ENCODE measurements at regions not wholly inside any gene's neighbourhood (a gene's known extent, or its start where the extent isn't known, plus 50 kb on each side); places are given as distances from the start of the nearest gene placed in this dataset.
"Not testable (repeated sequence)": the region's sequence is repeated elsewhere in the genome, so short reads cannot be mapped to it uniquely, and the experiment has no call there.

- H3K36me3 Mint-ChIP-seq (ENCODE audit: low read depth) = no peaks in the 10 kb centered on the region
- peaks cover 13% of the 10 kb centered on the region for H3K27me3 Mint-ChIP-seq (ENCODE audit: low read depth, poor library complexity)
- no peak overlapping the region for H3K27ac Mint-ChIP-seq
- H3K4me3 Mint-ChIP-seq = no peak overlapping the region
- no peak for DNase-seq
- no peak for TF ChIP-seq CTCF (IDR thresholded peaks at IDR 0.05)
- peaks cover 28% of the 10 kb centered on the region for H3K4me1 Mint-ChIP-seq
- no peaks in the 10 kb centered on the region for H3K9me3 Mint-ChIP-seq
These were observed 85.9 kb upstream of the PLET1 start for GRCh38 chr11:112346586-112346985.

GRCh38 chr11:112348480-112349029 is 87.9 kb upstream of the PLET1 start:
- Mint-ChIP-seq H3K27ac (no peak overlapping the region), H3K9me3 (no peaks in the 10 kb centered on the region), H3K4me3 (no peak overlapping the region), H3K4me1 (peaks cover 22% of the 10 kb centered on the region), H3K27me3 (ENCODE audit: low read depth, poor library complexity) (peaks cover 13% of the 10 kb centered on the region), H3K36me3 (ENCODE audit: low read depth) (no peaks in the 10 kb centered on the region)
- no peak for DNase-seq
- no peak for TF ChIP-seq CTCF (IDR thresholded peaks at IDR 0.05)

- not testable (repeated sequence) for H3K4me1 Mint-ChIP-seq; H3K27ac Mint-ChIP-seq; H3K36me3 Mint-ChIP-seq (ENCODE audit: low read depth); H3K9me3 Mint-ChIP-seq; DNase-seq; H3K4me3 Mint-ChIP-seq
- peaks cover 13% of the 10 kb centered on the region for H3K27me3 Mint-ChIP-seq (ENCODE audit: low read depth, poor library complexity)
These were observed 90.8 kb upstream of the PLET1 start for GRCh38 chr11:112351423-112351822.

GRCh38 chr11:112352907-112353306 is 92.2 kb upstream of the PLET1 start:
- Mint-ChIP-seq H3K36me3 (ENCODE audit: low read depth) (no peaks in the 10 kb centered on the region), H3K27me3 (ENCODE audit: low read depth, poor library complexity) (peaks cover 8% of the 10 kb centered on the region), H3K27ac (no peak overlapping the region), H3K9me3 (no peaks in the 10 kb centered on the region), H3K4me3 (no peak overlapping the region), H3K4me1 (no peaks in the 10 kb centered on the region)
- no peak for DNase-seq
- no peak for TF ChIP-seq CTCF (IDR thresholded peaks at IDR 0.05)

- DNase-seq = no peak
- TF ChIP-seq CTCF (IDR thresholded peaks at IDR 0.05) = no peak
- Mint-ChIP-seq H3K4me1 (no peaks in the 10 kb centered on the region), H3K36me3 (ENCODE audit: low read depth) (no peaks in the 10 kb centered on the region), H3K27ac (no peak overlapping the region), H3K27me3 (ENCODE audit: low read depth, poor library complexity) (peaks cover 5% of the 10 kb centered on the region), H3K9me3 (no peaks in the 10 kb centered on the region), H3K4me3 (no peak overlapping the region)
These were observed 93.7 kb upstream of the PLET1 start for GRCh38 chr11:112354364-112354763.

GRCh38 chr11:112355726-112356125 is 95.1 kb upstream of the PLET1 start:
- TF ChIP-seq CTCF (IDR thresholded peaks at IDR 0.05) = peak; percentile 31
- H3K4me3 Mint-ChIP-seq = no peak overlapping the region
- no peaks in the 10 kb centered on the region for H3K4me1 Mint-ChIP-seq
- no peak overlapping the region for H3K27ac Mint-ChIP-seq
- H3K9me3 Mint-ChIP-seq = no peaks in the 10 kb centered on the region
- H3K27me3 Mint-ChIP-seq (ENCODE audit: low read depth, poor library complexity) = peaks cover 4% of the 10 kb centered on the region
- peak; percentile 39 for DNase-seq
- no peaks in the 10 kb centered on the region for H3K36me3 Mint-ChIP-seq (ENCODE audit: low read depth)

All from nephron progenitor cell (in vitro differentiated cells).